ENCODE measurements at regions not wholly inside any gene's neighbourhood (a gene's known extent, or its start where the extent isn't known, plus 50 kb on each side); places are given as distances from the start of the nearest gene placed in this dataset.
A peak's percentile ranks its signal among the peaks of the same experiment; 100 is the strongest.
"Not testable (repeated sequence)": the region's sequence is repeated elsewhere in the genome, so short reads cannot be mapped to it uniquely, and the experiment has no call there.

- Mint-ChIP-seq H3K4me3 (no peak overlapping the region), H3K4me1 (no peaks in the 10 kb centered on the region), H3K36me3 (ENCODE audit: low read depth) (no peaks in the 10 kb centered on the region), H3K27me3 (ENCODE audit: low read depth) (no peaks in the 10 kb centered on the region), H3K9me3 (no peaks in the 10 kb centered on the region), H3K27ac (ENCODE audit: unreplicated experiment) (no peak overlapping the region)
- no peak for TF ChIP-seq CTCF (conservative IDR thresholded peaks at IDR 0.05)
- DNase-seq (ENCODE audit: low read depth, low spot score) = no peak
These were observed 97.9 kb upstream of the RANBP6 start for GRCh38 chr9:6113312-6113711.

DNA sequence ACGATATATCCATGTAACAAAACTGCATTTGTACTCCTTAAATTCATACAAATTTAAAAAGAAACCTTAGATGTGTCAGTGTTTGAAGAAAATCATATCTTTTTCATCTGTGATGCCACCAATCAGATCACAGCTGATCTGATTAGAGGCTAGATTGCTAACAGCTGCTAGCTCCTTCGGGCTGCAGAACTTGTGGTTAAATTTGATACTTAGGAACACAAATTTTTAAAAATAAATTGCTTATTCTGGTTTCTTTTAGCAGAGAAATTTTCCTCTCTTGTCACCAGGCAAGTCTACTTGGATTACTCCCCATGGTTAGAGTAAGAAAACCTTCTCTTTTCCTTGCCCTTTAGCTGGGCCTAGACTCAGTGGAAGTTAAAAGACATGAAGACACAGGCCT is 94.6 kb upstream of the RANBP6 start:
- no peak for DNase-seq (ENCODE audit: low read depth, low spot score)
- Mint-ChIP-seq H3K9me3 (no peaks in the 10 kb centered on the region), H3K27ac (ENCODE audit: unreplicated experiment) (no peak overlapping the region), H3K4me1 (peaks cover 7% of the 10 kb centered on the region), H3K4me3 (no peak overlapping the region), H3K36me3 (ENCODE audit: low read depth) (no peaks in the 10 kb centered on the region), H3K27me3 (ENCODE audit: low read depth) (no peaks in the 10 kb centered on the region)
- TF ChIP-seq CTCF (conservative IDR thresholded peaks at IDR 0.05) = no peak

DNA sequence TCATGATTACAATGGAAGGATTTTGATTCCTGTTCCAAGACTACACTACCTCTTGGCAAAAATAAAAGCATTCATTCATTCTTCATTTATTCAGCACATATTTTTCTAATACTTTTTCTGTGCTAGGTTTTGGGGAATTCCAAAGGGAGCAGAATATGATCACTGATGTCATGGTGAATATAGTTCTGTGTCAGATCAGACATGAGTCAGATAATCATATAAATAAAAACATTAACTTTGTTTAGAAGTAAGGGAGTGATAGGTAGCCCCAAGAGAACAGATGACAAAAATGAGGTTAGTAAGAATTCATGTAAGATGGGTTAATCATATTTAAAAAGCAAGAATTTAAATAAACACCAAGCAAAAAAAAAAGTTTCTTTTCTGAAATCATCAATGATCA is 94.1 kb upstream of the RANBP6 start:
- no peak overlapping the region for H3K27ac Mint-ChIP-seq (ENCODE audit: unreplicated experiment)
- no peaks in the 10 kb centered on the region for H3K36me3 Mint-ChIP-seq (ENCODE audit: low read depth)

GRCh38 chr9:6106711-6107339 is 91.4 kb upstream of the RANBP6 start:
- Mint-ChIP-seq H3K4me3 (no peak overlapping the region), H3K9me3 (no peaks in the 10 kb centered on the region), H3K27me3 (ENCODE audit: low read depth) (no peaks in the 10 kb centered on the region), H3K4me1 (peaks cover 7% of the 10 kb centered on the region), H3K36me3 (ENCODE audit: low read depth) (no peaks in the 10 kb centered on the region), H3K27ac (ENCODE audit: unreplicated experiment) (no peak overlapping the region)
- DNase-seq (ENCODE audit: low read depth, low spot score) = no peak
- peak; percentile 46 for TF ChIP-seq CTCF (conservative IDR thresholded peaks at IDR 0.05)

More for the DNA sequence above, 94.1 kb upstream of the RANBP6 start:
- DNase-seq (ENCODE audit: low read depth, low spot score) = no peak
- peaks cover 7% of the 10 kb centered on the region for H3K4me1 Mint-ChIP-seq
- no peak overlapping the region for H3K4me3 Mint-ChIP-seq
- H3K9me3 Mint-ChIP-seq = no peaks in the 10 kb centered on the region
- no peaks in the 10 kb centered on the region for H3K27me3 Mint-ChIP-seq (ENCODE audit: low read depth)
- TF ChIP-seq CTCF (conservative IDR thresholded peaks at IDR 0.05) = no peak

- no peak for TF ChIP-seq CTCF (conservative IDR thresholded peaks at IDR 0.05)
- no peak overlapping the region for H3K4me3 Mint-ChIP-seq
- H3K27ac Mint-ChIP-seq (ENCODE audit: unreplicated experiment) = no peak overlapping the region
- H3K9me3 Mint-ChIP-seq = no peaks in the 10 kb centered on the region
- H3K27me3 Mint-ChIP-seq (ENCODE audit: low read depth) = no peaks in the 10 kb centered on the region
- H3K4me1 Mint-ChIP-seq = peaks cover 7% of the 10 kb centered on the region
- H3K36me3 Mint-ChIP-seq (ENCODE audit: low read depth) = no peaks in the 10 kb centered on the region
- no peak for DNase-seq (ENCODE audit: low read depth, low spot score)
These were observed 90.3 kb upstream of the RANBP6 start for GRCh38 chr9:6105738-6106137.

DNA sequence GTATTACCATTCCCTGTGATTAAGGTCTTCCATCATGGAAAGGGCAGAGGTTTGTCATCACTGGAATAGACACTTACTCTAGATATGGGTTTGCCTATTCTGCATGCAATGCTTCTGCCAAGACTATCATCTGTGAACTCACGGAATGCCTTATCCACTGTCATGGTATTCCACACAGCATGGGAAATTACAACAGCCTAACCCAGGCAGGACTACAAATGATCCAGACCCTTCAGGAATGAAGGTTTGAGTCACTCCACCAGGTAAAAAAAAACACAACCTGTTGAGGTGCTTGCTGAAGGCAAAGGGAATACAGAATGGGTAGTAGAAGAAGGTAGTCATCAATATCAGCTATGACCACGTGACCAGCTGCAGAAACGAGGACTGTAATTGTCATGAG is 89.0 kb upstream of the RANBP6 start:
- DNase-seq (ENCODE audit: low read depth, low spot score); H3K36me3 Mint-ChIP-seq (ENCODE audit: low read depth); H3K4me3 Mint-ChIP-seq; H3K9me3 Mint-ChIP-seq; H3K27me3 Mint-ChIP-seq (ENCODE audit: low read depth); H3K4me1 Mint-ChIP-seq; H3K27ac Mint-ChIP-seq (ENCODE audit: unreplicated experiment): not testable (repeated sequence)

- H3K36me3 Mint-ChIP-seq (ENCODE audit: low read depth); H3K27me3 Mint-ChIP-seq (ENCODE audit: low read depth); H3K4me1 Mint-ChIP-seq; DNase-seq (ENCODE audit: low read depth, low spot score); H3K4me3 Mint-ChIP-seq; H3K9me3 Mint-ChIP-seq; H3K27ac Mint-ChIP-seq (ENCODE audit: unreplicated experiment): not testable (repeated sequence)
These were observed 88.5 kb upstream of the RANBP6 start for GRCh38 chr9:6103911-6104310.

DNA sequence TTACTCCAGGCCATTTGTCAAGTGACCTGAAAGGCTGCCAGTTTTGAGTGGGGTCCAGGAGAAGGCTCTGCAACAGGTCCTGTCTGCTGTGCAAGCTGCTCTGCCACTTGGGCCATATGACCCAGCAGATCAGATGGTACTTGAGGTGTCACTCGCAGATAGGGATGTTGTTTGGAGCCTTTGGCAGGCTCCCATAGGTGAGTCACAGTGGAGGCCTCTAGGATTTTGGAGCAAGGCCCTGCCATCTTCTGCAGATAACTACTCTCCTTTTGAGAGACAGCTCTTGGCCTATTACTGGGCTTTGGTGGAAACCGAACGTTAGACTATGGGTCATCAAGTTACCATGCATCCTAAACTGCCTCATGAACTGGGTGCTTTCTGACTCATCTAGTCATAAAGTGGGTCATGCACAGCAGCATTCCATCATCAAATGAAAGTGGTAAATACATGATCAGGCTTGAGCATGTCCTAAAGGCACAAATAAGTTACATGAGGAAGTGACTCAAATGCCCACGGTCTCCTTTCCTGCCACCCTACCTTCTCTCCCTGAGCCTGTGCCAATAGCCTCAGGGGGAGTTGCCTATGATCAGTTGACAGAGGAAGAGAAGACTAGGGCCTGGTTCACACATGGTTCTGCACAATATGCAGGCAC is 87.0 kb upstream of the RANBP6 start:
- not testable (repeated sequence) for H3K9me3 Mint-ChIP-seq; DNase-seq (ENCODE audit: low read depth, low spot score); H3K36me3 Mint-ChIP-seq (ENCODE audit: low read depth); H3K4me1 Mint-ChIP-seq; H3K27me3 Mint-ChIP-seq (ENCODE audit: low read depth); H3K4me3 Mint-ChIP-seq; H3K27ac Mint-ChIP-seq (ENCODE audit: unreplicated experiment)

DNA sequence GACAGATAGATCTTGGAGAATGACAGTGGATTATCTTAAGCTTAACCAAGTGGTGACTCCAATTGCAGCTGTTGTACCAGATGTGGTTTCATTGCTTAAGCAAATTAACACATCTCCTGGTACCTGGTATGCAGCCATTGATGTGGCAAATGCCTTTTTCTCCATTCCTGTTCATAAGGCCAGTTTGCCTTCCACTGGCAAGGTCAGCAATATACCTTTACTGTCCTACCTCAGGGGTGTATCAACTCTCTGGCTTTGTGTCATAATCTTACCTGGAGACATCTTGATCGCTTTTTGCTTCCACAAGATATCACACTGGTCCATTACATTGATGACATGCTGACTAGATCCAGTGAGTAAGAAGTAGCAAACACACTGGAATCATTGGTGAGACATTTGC is 86.3 kb upstream of the RANBP6 start:
- not testable (repeated sequence) for H3K36me3 Mint-ChIP-seq (ENCODE audit: low read depth); H3K9me3 Mint-ChIP-seq; DNase-seq (ENCODE audit: low read depth, low spot score); H3K4me3 Mint-ChIP-seq; H3K27me3 Mint-ChIP-seq (ENCODE audit: low read depth); H3K27ac Mint-ChIP-seq (ENCODE audit: unreplicated experiment); H3K4me1 Mint-ChIP-seq
